Activated CD4-positive, alpha-beta T cell treated with anti-CD3 and anti-CD28 coated beads, Interleukin-2, amount 50 U/mL, for 4 hours (primary cell): ENCODE measurements at regions not wholly inside any gene's neighbourhood (a gene's known extent, or its start where the extent isn't known, plus 50 kb on each side); places are given as distances from the start of the nearest gene placed in this dataset.

Source experiments
- DNase-seq, 2 experiments: peaks; one replicate each; pipeline ENCODE4 v3.0.0-alpha.2; 2020

- DNase-seq: no peak
Observed at GRCh38 chr11:70836071-70836470, 416.3 kb downstream of the SHANK2 start.

GRCh38 chr11:70838198-70838597 lies 414.2 kb downstream of the SHANK2 start:
- no peak for DNase-seq

- no peak for DNase-seq
Observed at GRCh38 chr11:70839851-70840250, 412.5 kb downstream of the SHANK2 start.

GRCh38 chr11:70841264-70841663 lies 411.1 kb downstream of the SHANK2 start:
- DNase-seq: no peak

GRCh38 chr11:70842256-70842655 lies 410.1 kb downstream of the SHANK2 start:
- DNase-seq: no peak

GRCh38 chr11:70842701-70843100 lies 409.7 kb downstream of the SHANK2 start:
- no peak for DNase-seq

GRCh38 chr11:70843906-70844305 lies 408.5 kb downstream of the SHANK2 start:
- no peak for DNase-seq

- DNase-seq: no peak
Observed at GRCh38 chr11:70844387-70844786, 408.0 kb downstream of the SHANK2 start.

GRCh38 chr11:70845591-70846041 lies 406.8 kb downstream of the SHANK2 start:
- DNase-seq: no peak

GRCh38 chr11:70846781-70847655 lies 405.4 kb downstream of the SHANK2 start:
- DNase-seq: no peak

GRCh38 chr11:70848243-70848750 lies 404.1 kb downstream of the SHANK2 start:
- DNase-seq: no peak

GRCh38 chr11:70849031-70849430 lies 403.3 kb downstream of the SHANK2 start:
- no peak for DNase-seq

GRCh38 chr11:70851308-70851707 lies 401.1 kb downstream of the SHANK2 start:
- DNase-seq: no peak

- DNase-seq: no peak
Observed at GRCh38 chr11:70851907-70852306, 400.5 kb downstream of the SHANK2 start.

- no peak for DNase-seq
Observed at GRCh38 chr11:70853068-70853769, 399.2 kb downstream of the SHANK2 start.

- no peak for DNase-seq
Observed at GRCh38 chr11:70853770-70854108, 398.6 kb downstream of the SHANK2 start.

GRCh38 chr11:70854201-70854600 lies 398.2 kb downstream of the SHANK2 start:
- DNase-seq: no peak

GRCh38 chr11:70854901-70855556 lies 397.3 kb downstream of the SHANK2 start:
- no peak for DNase-seq

GRCh38 chr11:70857894-70858293 lies 394.5 kb downstream of the SHANK2 start:
- DNase-seq: no peak

- no peak for DNase-seq
Observed at GRCh38 chr11:70859180-70859579, 393.2 kb downstream of the SHANK2 start.

GRCh38 chr11:70860888-70861287 lies 391.5 kb downstream of the SHANK2 start:
- DNase-seq: no peak

- DNase-seq: no peak
Observed at GRCh38 chr11:70861559-70861958, 390.8 kb downstream of the SHANK2 start.

- DNase-seq: no peak
Observed at GRCh38 chr11:70862093-70862492, 390.3 kb downstream of the SHANK2 start.

GRCh38 chr11:70863186-70863585 lies 389.2 kb downstream of the SHANK2 start:
- no peak for DNase-seq
